Neutrophil (primary cell): ENCODE measurements at regions not wholly inside any gene's neighbourhood (a gene's known extent, or its start where the extent isn't known, plus 50 kb on each side); places are given as distances from the start of the nearest gene placed in this dataset.

Experiments used
- H3K27ac ChIP-seq: fragments of 200-600 bp; sonication (generic); 2 replicates; pipeline ENCODE4 v1.5.1; 2016; ENCODE audit warnings: mild to moderate bottlenecking, moderate library complexity
- H3K27me3 ChIP-seq: fragments of 200-600 bp; sonication (generic); 2 replicates; pipeline ENCODE4 v1.6.0; 2016; ENCODE audit warnings: mild to moderate bottlenecking
- H3K36me3 ChIP-seq: fragments of 200-600 bp; sonication (generic); 2 replicates; pipeline ENCODE4 v1.5.1; 2017
- H3K4me1 ChIP-seq, 2 experiments: fragments of 200-600 bp in 1 of 2; sonication (generic) in 1 of 2; 1 replicate in 1 of 2; 2 replicates in 1 of 2; pipeline versions ENCODE4 v1.5.1 to v1.6.1; 2013 to 2016; ENCODE audit warnings: low read depth in 1 of 2, low read length in 1 of 2, mild to moderate bottlenecking in 1 of 2, moderate library complexity in 1 of 2; ENCODE audit not compliant: control insufficient read depth in 1 of 2, insufficient read depth in 1 of 2
- H3K4me3 ChIP-seq, 2 experiments: fragments of 200-600 bp in 1 of 2; sonication (generic) in 1 of 2; 1 replicate in 1 of 2; 2 replicates in 1 of 2; pipeline ENCODE4 v1.5.1; 2013 to 2016; ENCODE audit warnings: low read depth in 1 of 2, low read length in 1 of 2, mild to moderate bottlenecking in 1 of 2, moderate library complexity in 1 of 2
- H3K9me3 ChIP-seq: fragments of 200-600 bp; sonication (generic); 2 replicates; pipeline ENCODE4 v1.5.1; 2016
- CTCF ChIP-seq: fragments of 200-600 bp; sonication (generic); IDR thresholded peaks from 2 replicates; pipeline ENCODE4 v1.5.1; 2016; ENCODE audit warnings: antibody characterized with exemption

GRCh38 chr6:15904651-15905376, 224.1 kb upstream of the MYLIP start:
- Histone ChIP-seq H3K36me3 (no peaks in the 10 kb centered on the region), H3K27me3 (no peaks in the 10 kb centered on the region), H3K9me3 (no peaks in the 10 kb centered on the region), H3K4me3 (no peak overlapping the region), H3K4me1 (no peaks in the 10 kb centered on the region), H3K27ac (no peak overlapping the region)
- TF ChIP-seq CTCF: no peak

DNA sequence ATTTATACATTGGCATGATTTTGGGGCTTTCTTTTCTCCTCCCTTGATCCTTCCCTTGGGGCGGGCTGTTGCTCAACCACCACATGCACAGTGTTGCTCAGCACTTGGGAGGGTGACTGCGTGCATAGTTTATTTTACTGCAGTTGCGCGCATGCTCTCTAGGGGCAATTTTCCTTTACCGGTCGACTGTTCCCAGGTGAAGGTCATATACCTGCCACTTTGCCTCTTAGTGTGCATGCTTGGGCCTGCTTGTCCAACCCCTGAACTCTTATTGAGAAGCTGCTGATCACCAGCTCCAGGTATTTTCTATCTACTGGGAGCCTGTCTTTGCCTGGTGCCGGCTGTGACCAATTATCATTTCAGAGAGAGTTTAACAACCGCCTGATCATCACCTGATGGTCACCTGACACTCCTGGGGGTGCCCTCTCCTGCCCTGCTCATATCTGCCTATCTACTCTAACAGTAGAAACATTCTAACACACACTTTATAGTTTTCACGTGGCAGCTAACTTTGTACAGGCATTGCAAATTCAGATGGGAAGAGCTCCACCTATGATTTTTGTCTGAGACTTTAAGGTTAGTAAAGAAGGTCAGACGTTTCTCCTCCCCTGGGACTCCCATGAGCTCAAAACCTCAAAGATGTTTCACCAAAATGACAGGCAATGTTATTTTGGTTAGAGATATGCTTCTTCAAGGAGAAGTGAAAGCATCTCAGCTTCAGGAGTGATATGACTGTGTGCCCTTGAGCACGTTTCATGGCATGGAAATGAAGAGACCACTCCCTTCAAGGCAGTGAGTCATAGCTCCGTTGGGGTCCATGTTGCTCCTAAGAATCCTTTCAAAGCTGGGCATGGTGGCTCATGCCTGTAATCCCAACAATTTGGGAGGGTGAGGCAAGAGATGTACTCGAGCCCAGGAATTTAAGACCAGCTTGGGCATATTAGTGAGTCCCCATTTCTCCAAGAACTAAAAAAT, 227.5 kb upstream of the MYLIP start:
- no peaks in the 10 kb centered on the region for H3K9me3 ChIP-seq
- TF ChIP-seq CTCF: no peak
- H3K27me3 ChIP-seq: no peaks in the 10 kb centered on the region
- H3K4me1 ChIP-seq: no peaks in the 10 kb centered on the region
- no peak overlapping the region for H3K27ac ChIP-seq
- no peaks in the 10 kb centered on the region for H3K36me3 ChIP-seq
- H3K4me3 ChIP-seq: no peak overlapping the region

DNA sequence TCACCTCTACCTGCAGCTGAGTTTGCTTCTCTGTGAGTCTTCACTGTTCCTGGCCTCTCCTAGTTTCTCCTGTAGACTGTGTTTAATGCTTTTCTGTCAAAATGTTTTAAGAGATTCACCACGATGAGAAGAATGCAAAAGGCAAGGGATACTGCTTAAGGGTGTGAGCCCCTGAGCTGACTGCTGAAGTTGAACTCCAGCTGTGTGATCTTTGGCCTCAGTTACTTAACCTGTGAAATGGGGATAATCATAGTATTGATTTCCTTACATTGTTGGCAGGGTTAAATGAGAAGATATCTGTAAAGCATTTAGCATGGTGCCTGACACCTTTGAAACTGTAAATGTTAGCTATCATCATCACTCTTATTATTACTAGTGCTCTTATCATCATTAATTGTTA, 230.2 kb upstream of the MYLIP start:
- H3K9me3 ChIP-seq: no peaks in the 10 kb centered on the region
- H3K27ac ChIP-seq: no peak overlapping the region
- no peaks in the 10 kb centered on the region for H3K27me3 ChIP-seq
- no peak for TF ChIP-seq CTCF
- no peaks in the 10 kb centered on the region for H3K4me1 ChIP-seq
- no peaks in the 10 kb centered on the region for H3K36me3 ChIP-seq
- H3K4me3 ChIP-seq: no peak overlapping the region

GRCh38 chr6:15897063-15897876, 231.6 kb upstream of the MYLIP start:
- Histone ChIP-seq H3K27ac (no peak overlapping the region), H3K9me3 (no peaks in the 10 kb centered on the region), H3K4me1 (no peaks in the 10 kb centered on the region), H3K4me3 (no peak overlapping the region), H3K27me3 (no peaks in the 10 kb centered on the region), H3K36me3 (no peaks in the 10 kb centered on the region)
- TF ChIP-seq CTCF: no peak

- TF ChIP-seq CTCF: no peak
- H3K4me1 ChIP-seq: no peaks in the 10 kb centered on the region
- H3K36me3 ChIP-seq: no peaks in the 10 kb centered on the region
- no peak overlapping the region for H3K27ac ChIP-seq
- no peaks in the 10 kb centered on the region for H3K27me3 ChIP-seq
- H3K9me3 ChIP-seq: no peaks in the 10 kb centered on the region
- no peak overlapping the region for H3K4me3 ChIP-seq
These were observed 232.3 kb upstream of the DTNBP1 start for GRCh38 chr6:15894973-15895725.
